Lung (tissue), 11 donors: ENCODE measurements at regions not wholly inside any gene's neighbourhood (a gene's known extent, or its start where the extent isn't known, plus 50 kb on each side); places are given as distances from the start of the nearest gene placed in this dataset.

Experiments
- ATAC-seq: fragments of 200-7000 bp; cut with Tn5 transposase; one replicate; pipeline ENCODE4 v1.9.1; 2020; ENCODE audit warnings: moderate number of reproducible peaks; ENCODE audit not compliant: insufficient read depth, low FRiP score
- DNase-seq, 3 donors: peaks; one replicate each; pipeline ENCODE4 v3.0.0-alpha.2; 2013 to 2017
- H3K27ac ChIP-seq, 2 donors: one replicate each; pipeline ENCODE4 v1.5.1; 2013; ENCODE audit warnings: mild to moderate bottlenecking in 2 of 2, moderate library complexity in 2 of 2, control low read depth in 1 of 2, inconsistent platforms in 1 of 2, low read depth in 1 of 2, low read length in 1 of 2
- H3K27me3 ChIP-seq, 3 donors: one replicate each; pipeline ENCODE4 v1.5.1; 2013; ENCODE audit warnings: low read length in 2 of 3; ENCODE audit not compliant: control insufficient read depth in 3 of 3, insufficient read depth in 3 of 3
- H3K36me3 ChIP-seq, 4 donors: one replicate each; pipeline ENCODE4 v1.5.1; 2013; ENCODE audit warnings: low read length in 4 of 4, mild to moderate bottlenecking in 1 of 4, moderate library complexity in 1 of 4; ENCODE audit not compliant: control insufficient read depth in 4 of 4, insufficient read depth in 4 of 4
- H3K4me1 ChIP-seq, 5 donors: one replicate each; pipeline ENCODE4 v1.5.1; 2013; ENCODE audit warnings: low read length in 5 of 5, mild to moderate bottlenecking in 2 of 5, moderate library complexity in 1 of 5; ENCODE audit not compliant: control insufficient read depth in 5 of 5, insufficient read depth in 5 of 5
- H3K4me3 ChIP-seq: one replicate; pipeline ENCODE4 v1.5.1; 2013; ENCODE audit warnings: mild to moderate bottlenecking, control low read depth, moderate library complexity
- H3K9ac ChIP-seq, 2 donors: one replicate each; pipeline ENCODE4 v1.5.1; 2013; ENCODE audit warnings: low read length in 2 of 2, control low read depth in 1 of 2; ENCODE audit not compliant: insufficient read depth in 1 of 2
- H3K9me3 ChIP-seq, 4 donors: one replicate each; pipeline ENCODE4 v1.5.1; 2013; ENCODE audit warnings: low read length in 3 of 4, mild to moderate bottlenecking in 1 of 4, moderate library complexity in 1 of 4; ENCODE audit not compliant: control insufficient read depth in 4 of 4, insufficient read depth in 3 of 4
- CTCF ChIP-seq: IDR thresholded peaks from 2 replicates; pipeline ENCODE4 v1.5.1; 2012; ENCODE audit warnings: mild to moderate bottlenecking; ENCODE audit errors: control extremely low read depth, extremely low read depth
- WGBS, 2 donors: extraction: QIAGEN DNeasy Blood & Tissue Kit; methylation state at CpG; one replicate each; pipeline ENCODE4 v1.1.7; 2013; 5-methylcytosine and 5-hydroxymethylcytosine counted together
- donor health status: control.
- donor health status: control.
- donor health status: Bipolar disorder and iron deficiency.
- donor health status: healthy.
- donor health status: DM: yes; HTN: yes; CAD: no.

- Histone ChIP-seq H3K36me3 (no peaks in the 10 kb centered on the region), H3K9ac (no peak overlapping the region), H3K27me3 (no peaks in the 10 kb centered on the region), H3K4me3 (no peak overlapping the region), H3K4me1 (no peaks in the 10 kb centered on the region), H3K9me3 (peaks cover 0 to 3% (median 0%) of the 10 kb centered on the region in 4 donors), H3K27ac (no peak overlapping the region)
- DNase-seq, result no peak
- TF ChIP-seq CTCF, result no peak
- 87 to 93% methylated on average over 2 of the region's 2 CpGs for WGBS, 2 donors
- ATAC-seq, result no peak
These were observed 562.2 kb upstream of the PTBP2 start for GRCh38 chr1:96159379-96159778.

GRCh38 chr1:96164053-96164452, 557.5 kb upstream of the PTBP2 start:
- WGBS, 2 donors, result 79 to 87% methylated on average over 4 of the region's 4 CpGs
- TF ChIP-seq CTCF, result no peak
- ATAC-seq, result no peak
- DNase-seq, result no peak
- no peaks in the 10 kb centered on the region for H3K4me1 ChIP-seq
- H3K27ac ChIP-seq, result no peak overlapping the region
- no peak overlapping the region for H3K4me3 ChIP-seq
- no peaks in the 10 kb centered on the region for H3K36me3 ChIP-seq
- peaks cover 0 to under 1% (median 0%) of the 10 kb centered on the region in 4 donors for H3K9me3 ChIP-seq
- H3K27me3 ChIP-seq, result no peaks in the 10 kb centered on the region
- H3K9ac ChIP-seq, result no peak overlapping the region

GRCh38 chr1:96178053-96178452, 543.5 kb upstream of the PTBP2 start:
- DNase-seq (no peak), ATAC-seq (no peak)
- 85 to 90% methylated on average over 8 of the region's 8 CpGs for WGBS, 2 donors
- no peak for TF ChIP-seq CTCF
- H3K9me3 ChIP-seq, result no peaks in the 10 kb centered on the region
- H3K27me3 ChIP-seq, result no peaks in the 10 kb centered on the region
- H3K4me1 ChIP-seq, result no peaks in the 10 kb centered on the region
- no peaks in the 10 kb centered on the region for H3K36me3 ChIP-seq
- no peak overlapping the region for H3K4me3 ChIP-seq
- H3K9ac ChIP-seq, result no peak overlapping the region
- H3K27ac ChIP-seq, result no peak overlapping the region

GRCh38 chr1:96183485-96183884, 538.1 kb upstream of the PTBP2 start:
- 48 to 74% methylated on average over 1 to 2 of the region's 2 CpGs for WGBS, 2 donors
- DNase-seq (no peak), ATAC-seq (no peak)
- no peaks in the 10 kb centered on the region for H3K9me3 ChIP-seq
- no peak for TF ChIP-seq CTCF
- H3K27ac ChIP-seq, result no peak overlapping the region
- no peak overlapping the region for H3K4me3 ChIP-seq
- no peaks in the 10 kb centered on the region for H3K36me3 ChIP-seq
- H3K4me1 ChIP-seq, result no peaks in the 10 kb centered on the region
- no peak overlapping the region for H3K9ac ChIP-seq
- no peaks in the 10 kb centered on the region for H3K27me3 ChIP-seq
